Retinal pigment epithelial cell (primary cell): ENCODE measurements at regions not wholly inside any gene's neighbourhood (a gene's known extent, or its start where the extent isn't known, plus 50 kb on each side); places are given as distances from the start of the nearest gene placed in this dataset.
"Not testable (repeated sequence)": the region's sequence is repeated elsewhere in the genome, so short reads cannot be mapped to it uniquely, and the experiment has no call there.

Source experiments
- DNase-seq: peaks from one replicate; pipeline ENCODE4 v3.0.0-alpha.2; 2010; ENCODE audit warnings: low read depth
- H3K4me3 ChIP-seq: 2 replicates; pipeline ENCODE4 v1.5.1; 2011; ENCODE audit warnings: mild to moderate bottlenecking, low read length, control low read depth, moderate library complexity
- CTCF ChIP-seq: conservative IDR thresholded peaks from 2 replicates; pipeline ENCODE4 v1.5.1; 2011; ENCODE audit warnings: low read depth, low read length, control low read depth, inconsistent platforms

- TF ChIP-seq CTCF, result no peak
- DNase-seq, result no peak
- H3K4me3 ChIP-seq, result no peak overlapping the region
Observed at GRCh38 chr4:184280591-184281071, 63.0 kb upstream of the ENPP6 start.

- no peak overlapping the region for H3K4me3 ChIP-seq
- DNase-seq, result no peak
- no peak for TF ChIP-seq CTCF
Observed at GRCh38 chr4:184280137-184280536, 62.5 kb upstream of the ENPP6 start.

- no peak for DNase-seq
- TF ChIP-seq CTCF, result no peak
- H3K4me3 ChIP-seq, result no peak overlapping the region
Observed at GRCh38 chr4:184279496-184280061, 61.9 kb upstream of the ENPP6 start.

GRCh38 chr4:184277769-184278168, 60.1 kb upstream of the ENPP6 start:
- H3K4me3 ChIP-seq, result not testable (repeated sequence)

GRCh38 chr4:184277010-184277409, 59.3 kb upstream of the ENPP6 start:
- DNase-seq, H3K4me3 ChIP-seq: not testable (repeated sequence)

More at GRCh38 chr4:184277769-184278168, 60.1 kb upstream of the ENPP6 start:
- not testable (repeated sequence) for DNase-seq

DNA sequence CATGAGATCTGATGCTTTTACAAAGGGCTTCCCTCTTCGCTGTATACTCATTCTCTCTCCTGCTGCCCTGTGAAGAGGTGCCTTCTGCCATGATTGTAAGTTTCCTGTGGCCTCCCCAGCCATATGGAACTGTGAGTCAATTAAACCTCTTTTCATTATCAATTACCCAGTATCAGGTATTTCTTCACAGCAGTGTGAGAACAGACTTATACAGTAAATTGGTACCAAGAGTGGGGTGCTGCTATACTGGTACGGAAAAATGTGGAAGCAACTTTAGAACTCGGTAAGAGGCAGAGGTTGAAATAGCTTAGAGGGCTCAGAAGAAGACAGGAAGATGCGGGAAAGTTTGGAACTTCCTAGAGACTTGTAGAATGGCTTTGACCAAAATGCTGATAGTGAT, 58.7 kb upstream of the ENPP6 start:
- DNase-seq, H3K4me3 ChIP-seq: not testable (repeated sequence)

- no peak for TF ChIP-seq CTCF
- no peak overlapping the region for H3K4me3 ChIP-seq
- no peak for DNase-seq
Observed at GRCh38 chr4:184275766-184276165, 58.1 kb upstream of the ENPP6 start.

DNA sequence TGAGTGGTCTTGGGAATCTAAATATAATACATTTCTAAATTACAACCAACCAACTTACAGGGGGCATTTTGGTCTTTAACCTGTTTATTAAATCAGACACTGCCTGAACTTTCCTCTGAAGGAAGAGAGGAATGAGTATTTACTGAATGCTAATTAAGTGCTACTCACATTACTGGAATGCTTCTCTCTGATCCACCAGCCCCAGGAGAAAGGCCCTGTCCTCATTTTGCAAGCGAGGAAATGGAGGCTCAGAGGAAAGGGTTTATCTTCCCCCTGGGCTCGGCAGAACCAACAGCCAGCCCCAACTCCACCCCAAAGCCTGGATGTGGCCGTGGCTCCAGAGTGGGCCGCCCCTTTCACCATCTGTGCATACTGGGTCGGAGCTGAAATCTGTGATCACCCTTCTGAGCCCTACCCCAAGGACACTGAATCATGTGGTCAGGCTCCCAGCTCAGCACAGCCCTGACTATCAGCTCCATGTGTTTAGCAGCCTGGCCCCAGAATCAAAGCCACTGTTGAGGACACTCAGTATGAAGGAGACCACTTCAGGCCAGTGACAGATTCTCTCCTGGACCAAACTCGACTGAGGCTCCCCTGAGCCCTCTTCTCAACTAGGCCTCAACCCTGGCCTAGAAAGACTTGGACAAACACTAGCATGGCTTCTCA, 56.7 kb upstream of the ENPP6 start:
- no peak for DNase-seq
- no peak for TF ChIP-seq CTCF
- no peak overlapping the region for H3K4me3 ChIP-seq
